Stimulated activated CD8-positive, alpha-beta memory T cell treated with anti-CD3 and anti-CD28 coated beads, Interleukin-15, amount 100 ng/mL, for 1 hour (primary cell): ENCODE measurements at regions not wholly inside any gene's neighbourhood (a gene's known extent, or its start where the extent isn't known, plus 50 kb on each side); places are given as distances from the start of the nearest gene placed in this dataset.

ENCODE experiments used
- DNase-seq: peaks from one replicate; pipeline ENCODE4 v3.0.0-alpha.2; 2020; ENCODE audit warnings: low read depth

- no peak for DNase-seq
Observed at GRCh38 chr14:61941421-61942150, 179.4 kb downstream of the SNAPC1 start.

GRCh38 chr14:61948376-61948775 lies 186.2 kb downstream of the SNAPC1 start:
- no peak for DNase-seq

DNA sequence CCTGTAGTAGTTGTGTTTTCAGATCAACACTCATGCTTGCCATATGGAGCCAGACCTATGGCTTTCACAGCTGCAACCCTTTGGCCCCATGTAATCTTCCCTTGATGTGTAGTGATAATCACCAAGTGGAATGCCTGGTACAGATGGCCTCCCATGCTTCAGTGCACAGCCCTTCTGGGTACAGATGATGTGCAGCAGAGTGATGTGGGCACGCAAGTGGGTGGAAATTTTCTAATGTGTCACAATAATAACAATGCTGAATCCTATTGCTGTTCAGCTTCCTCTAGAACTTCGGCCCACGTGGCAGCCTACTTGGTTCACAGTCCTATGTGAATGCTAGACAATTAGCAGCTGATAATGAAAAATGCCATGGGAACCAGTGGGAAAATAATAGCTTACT lies 188.1 kb downstream of the SNAPC1 start:
- no peak for DNase-seq

GRCh38 chr14:61953602-61954001 lies 191.4 kb downstream of the SNAPC1 start:
- no peak for DNase-seq

DNA sequence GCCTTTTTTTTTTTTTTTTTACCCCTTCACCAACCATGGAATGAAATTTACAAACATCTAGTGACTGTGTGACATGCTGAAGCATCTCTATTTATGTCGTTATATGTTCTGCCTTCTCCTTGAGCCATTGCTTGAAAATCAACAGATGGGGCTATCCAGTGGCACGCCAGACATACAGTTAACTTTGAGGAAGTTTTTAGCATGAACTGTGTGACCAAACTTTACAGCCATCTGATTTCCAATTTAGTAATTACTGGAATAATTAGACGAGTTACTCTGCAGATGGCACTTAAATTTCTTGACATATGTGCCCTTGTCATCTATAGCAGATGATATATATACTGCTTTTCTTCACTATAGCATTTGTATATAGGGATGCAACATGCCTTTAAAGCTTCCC lies 192.1 kb downstream of the SNAPC1 start:
- no peak for DNase-seq

DNA sequence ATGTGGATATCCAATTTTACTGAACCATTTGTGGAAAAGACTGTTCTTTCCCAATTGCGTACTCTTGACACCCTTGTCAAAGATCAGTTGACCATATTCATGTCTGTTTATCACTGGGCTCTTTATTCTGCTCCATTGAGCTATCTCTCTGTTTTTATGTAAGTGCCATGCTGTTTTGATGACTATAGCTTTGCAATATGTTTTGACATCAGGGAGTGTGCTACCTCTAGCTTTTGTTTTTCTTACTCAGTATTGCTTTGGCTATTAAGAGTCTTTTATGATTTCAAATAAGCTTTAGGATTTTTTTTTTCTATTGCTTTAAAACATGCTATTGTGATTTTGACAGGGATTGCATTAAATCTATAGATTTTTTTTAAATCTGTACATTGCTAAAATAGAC lies 194.3 kb downstream of the SNAPC1 start:
- no peak for DNase-seq

DNA sequence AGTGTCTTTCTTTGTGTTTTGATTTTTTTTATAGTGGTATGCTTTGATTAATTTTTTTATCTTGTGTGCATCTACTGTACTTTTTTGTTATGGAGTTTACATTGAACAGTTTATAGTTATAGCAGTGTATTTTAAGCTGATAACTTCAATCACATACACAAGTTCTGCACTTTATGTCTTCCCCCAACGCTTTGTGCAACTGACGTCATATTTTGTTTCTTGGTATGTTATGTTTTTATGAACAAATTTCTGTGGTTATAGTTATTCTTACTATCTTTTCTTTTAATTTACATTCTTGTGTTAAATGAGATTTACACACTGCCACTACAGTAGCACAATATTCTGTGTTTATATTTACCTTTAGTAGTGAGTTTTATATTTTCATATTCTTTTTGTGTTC lies 197.1 kb downstream of the SNAPC1 start:
- no peak for DNase-seq

DNA sequence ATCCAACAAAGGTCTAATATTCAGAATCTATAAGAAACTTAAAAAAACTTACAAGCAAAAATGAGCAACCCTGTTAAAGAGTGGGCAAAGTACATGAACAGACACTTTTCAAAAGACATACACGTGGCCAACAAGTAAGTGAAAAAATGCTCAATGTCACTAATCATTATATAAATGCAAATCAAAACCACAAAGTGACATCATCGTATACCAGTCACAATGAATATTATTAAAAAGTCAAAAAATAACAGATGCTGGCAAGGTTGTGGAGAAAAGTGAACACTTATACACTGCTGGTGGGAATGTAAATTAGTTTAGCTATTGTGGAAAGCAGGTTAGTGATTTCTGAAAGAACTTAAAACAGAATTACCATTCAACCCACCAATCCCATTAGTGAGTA lies 199.1 kb downstream of the SNAPC1 start:
- no peak for DNase-seq

- no peak for DNase-seq
Observed at GRCh38 chr14:61963926-61964325, 201.7 kb downstream of the SNAPC1 start.

DNA sequence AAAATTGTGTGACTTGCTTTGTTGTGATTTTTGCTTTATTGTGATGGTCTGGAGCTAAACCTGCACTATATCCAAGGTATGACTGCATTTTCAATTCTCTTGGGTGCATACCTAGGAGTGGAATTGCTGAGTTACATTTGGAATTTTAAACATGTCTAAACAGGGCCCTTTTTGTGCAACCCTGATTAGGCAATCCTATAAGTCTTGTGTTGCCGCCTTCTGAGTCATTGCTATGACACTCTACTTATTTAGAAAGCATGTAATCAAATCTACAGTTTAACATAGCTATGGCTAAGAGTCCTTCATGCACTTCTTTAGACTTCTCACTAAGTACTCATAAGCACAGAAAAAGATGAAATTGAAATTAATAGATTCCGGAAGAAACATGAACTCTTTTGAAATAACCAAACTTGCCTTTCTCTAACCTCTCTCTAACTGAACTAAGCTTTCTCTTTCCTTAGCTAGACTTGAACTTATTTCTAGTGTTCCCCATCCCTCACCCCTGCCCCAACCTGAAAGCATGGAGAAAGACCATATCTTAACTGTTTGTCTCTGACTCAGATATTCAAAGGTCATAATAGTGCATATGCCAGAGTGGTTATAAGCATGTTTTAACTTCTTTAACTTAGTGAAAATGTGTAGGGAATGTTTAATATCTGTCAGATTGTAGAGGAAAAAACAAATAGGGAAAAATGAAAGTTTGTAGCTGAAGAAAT lies 203.0 kb downstream of the SNAPC1 start:
- DNase-seq = no peak

- no peak for DNase-seq
Observed at GRCh38 chr14:61968207-61968606, 206.0 kb downstream of the SNAPC1 start.

DNA sequence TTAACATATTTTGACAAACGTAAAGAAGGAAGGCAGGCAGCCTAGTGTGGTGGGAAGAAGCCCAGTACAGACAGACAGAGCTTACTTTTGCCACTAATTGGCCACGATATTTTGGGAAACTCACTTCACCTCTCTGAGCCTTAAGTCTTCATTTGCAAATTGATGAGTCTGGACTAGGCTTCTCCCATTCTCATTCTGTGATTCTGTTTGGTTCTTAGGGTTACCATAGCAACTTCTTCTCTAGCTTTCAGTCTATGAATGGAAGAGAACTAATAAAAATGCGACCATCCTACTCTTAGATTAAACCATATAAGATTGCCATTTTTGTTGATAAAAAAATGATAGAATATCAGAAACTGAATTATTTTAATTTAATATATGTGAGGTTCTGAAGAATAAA lies 210.5 kb downstream of the SNAPC1 start:
- DNase-seq = no peak

- DNase-seq = no peak
Observed at GRCh38 chr14:61973981-61974380, 211.8 kb downstream of the SNAPC1 start.

GRCh38 chr14:61977217-61977616 lies 215.0 kb downstream of the SNAPC1 start:
- no peak for DNase-seq

DNA sequence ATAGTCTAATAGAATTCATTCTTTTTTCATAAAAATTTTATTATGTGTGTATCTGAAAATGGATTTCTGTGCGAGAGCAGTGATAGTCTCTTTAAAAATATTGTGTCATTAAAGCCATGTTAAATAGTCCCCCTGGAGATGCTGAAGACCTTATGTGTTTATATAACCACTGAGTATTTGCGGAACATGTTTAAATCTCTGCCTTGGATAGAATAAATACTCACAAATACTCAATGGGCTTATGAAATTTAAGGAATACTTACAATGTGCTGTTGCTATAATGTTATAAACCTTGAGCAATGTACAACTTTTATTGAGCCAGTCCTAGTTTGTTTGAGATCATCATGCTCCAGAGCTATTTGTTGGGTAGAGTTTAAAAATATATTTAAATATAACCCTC lies 226.0 kb downstream of the SNAPC1 start:
- DNase-seq = no peak

GRCh38 chr14:61992139-61992538 lies 229.9 kb downstream of the SNAPC1 start:
- DNase-seq = no peak

DNA sequence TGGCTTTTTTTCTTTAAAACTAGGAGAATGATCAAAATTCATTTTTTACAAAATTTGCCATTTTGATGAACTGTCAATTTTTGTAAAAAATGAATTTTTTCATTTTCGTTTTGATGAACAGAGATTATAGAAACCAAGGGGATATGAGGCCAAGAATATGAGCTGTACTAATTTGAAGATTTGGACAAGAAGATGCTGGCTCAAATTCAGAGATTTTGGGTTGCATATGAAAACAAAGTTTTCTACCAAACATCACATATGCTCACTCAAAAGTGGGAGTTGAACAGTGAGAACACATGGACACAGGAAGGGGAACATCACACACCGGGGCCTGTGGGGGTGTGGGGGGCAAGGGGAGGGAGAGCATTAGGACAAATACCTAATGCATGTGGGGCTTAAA lies 230.7 kb downstream of the SNAPC1 start:
- no peak for DNase-seq

- no peak for DNase-seq
Observed at GRCh38 chr14:61994589-61994988, 232.4 kb downstream of the SNAPC1 start.

- DNase-seq = no peak
Observed at GRCh38 chr14:61996753-61997152, 234.5 kb downstream of the SNAPC1 start.

- no peak for DNase-seq
Observed at GRCh38 chr14:61997161-61997560, 234.9 kb downstream of the SNAPC1 start.

- no peak for DNase-seq
Observed at GRCh38 chr14:62001963-62002362, 239.7 kb downstream of the SNAPC1 start.

- DNase-seq = no peak
Observed at GRCh38 chr14:62002642-62003041, 240.4 kb downstream of the SNAPC1 start.

- DNase-seq = no peak
Observed at GRCh38 chr14:62003701-62004100, 241.5 kb downstream of the SNAPC1 start.
